Heart right ventricle (tissue), 16 donors: ENCODE measurements at regions not wholly inside any gene's neighbourhood (a gene's known extent, or its start where the extent isn't known, plus 50 kb on each side); places are given as distances from the start of the nearest gene placed in this dataset.

Source experiments
- ATAC-seq, 8 donors: fragments of 200-7000 bp; cut with Tn5 transposase; one replicate each; pipeline ENCODE4 v1.9.1; 2020; ENCODE audit warnings: mild to moderate bottlenecking in 8 of 8, moderate library complexity in 8 of 8, moderate number of reproducible peaks in 1 of 8
- DNase-seq, 2 donors: peaks; one replicate each; pipeline ENCODE4 v3.0.0-alpha.2; 2020
- H3K27ac ChIP-seq, 10 donors: fragments of 200-600 bp; sonication (generic) in 2 of 10; one replicate each; pipeline versions ENCODE4 v1.5.0 to v1.8.0; 2020 to 2022; ENCODE audit warnings: mild to moderate bottlenecking in 3 of 10
- H3K27me3 ChIP-seq, 7 donors: fragments of 200-600 bp; one replicate each; pipeline ENCODE4 v1.8.0; 2021 to 2022; ENCODE audit warnings: mild to moderate bottlenecking in 2 of 7
- H3K36me3 ChIP-seq, 9 donors: fragments of 200-600 bp; sonication (generic) in 1 of 9; one replicate each; pipeline versions ENCODE4 v1.5.0 to v1.8.0; 2020 to 2022; ENCODE audit warnings: mild to moderate bottlenecking in 2 of 9
- H3K4me1 ChIP-seq, 9 donors: fragments of 200-600 bp; sonication (generic) in 1 of 9; one replicate each; pipeline versions ENCODE4 v1.5.0 to v1.8.0; 2020 to 2022; ENCODE audit warnings: mild to moderate bottlenecking in 4 of 9
- H3K4me3 ChIP-seq, 10 donors: fragments of 200-600 bp; sonication (generic) in 2 of 10; one replicate each; pipeline versions ENCODE4 v1.5.0 to v1.8.0; 2020 to 2022; ENCODE audit warnings: mild to moderate bottlenecking in 7 of 10, moderate library complexity in 2 of 10
- H3K9me3 ChIP-seq, 11 donors: fragments of 200-600 bp in 10 of 11; sonication (generic) in 2 of 11; one replicate each; pipeline versions ENCODE4 v1.5.0 to v1.8.0; 2013 to 2022; ENCODE audit warnings: mild to moderate bottlenecking in 2 of 11, control low read depth in 1 of 11, moderate library complexity in 1 of 11
- CTCF ChIP-seq, 9 donors: fragments of 200-600 bp; sonication (generic) in 2 of 9; IDR thresholded peaks; one replicate each; pipeline versions ENCODE4 v1.5.0 to v1.8.0; 2021 to 2022; ENCODE audit warnings: antibody characterized with exemption in 9 of 9, mild to moderate bottlenecking in 5 of 9, moderate library complexity in 1 of 9
- WGBS, 2 donors: extraction: QIAGEN DNeasy Blood & Tissue Kit; methylation state at CpG; one replicate each; pipeline ENCODE4 v1.1.7; 2013; ENCODE audit warnings: inconsistent platforms in 1 of 2; 5-methylcytosine and 5-hydroxymethylcytosine counted together
- intact Hi-C, 10 donors: fragments of 100-400 bp; cut with DNase I; formaldehyde crosslinking; loops; one replicate each; pipeline versions ENCODE4 v1.11.1 to v1.14.2; 2022
- donor health status: Arrhythmogenic right ventricular cardiomyopathy.
- donor health status: ischemic (EF 13 %, LVEDD 7.1; RV severe dilation, severe dysfunction).
- donor health status: healthy with polysubstance abuse.
- donor health status: DM: no; HTN: yes; CAD: no.
- donor health status: DM: no; HTN: no; CAD: no.
- donor health status: ischemic (EF 25% LVEDD 6.9; RV normal size, moderate dysfunction).
- donor health status: ischemic (EF 25% LVEDD 5.7; RV mildly dilated, moderate dysfunction).
- donor health status: healthy.
- donor health status: DM: yes; HTN: yes; CAD: no.
- donor health status: Ischemic cardiomyopathy.
- donor health status: ischemic (EF 35%, LVEDD 5.7; RV mildly dilated, moderate dysfunction).
- donor health status: nonischemic (EF 11% LVEDD 7.7; RV severe dilation, severe dysfunction).
- donor health status: DM: yes; HTN: yes; CAD: no.
- donor health status: PGD.
- donor health status: ischemic (EF 29% LVEDD 5.4; RV normal size, mild dysfunction).
- donor health status: nonischemic (EF 23%, LVEDD 6.1; RV moderate dilation, normal function).

GRCh38 chr7:68476966-68477365, 1121.3 kb upstream of the AUTS2 start:
- Histone ChIP-seq H3K27ac (no peak overlapping the region), H3K4me1 (no peaks in the 10 kb centered on the region), H3K4me3 (no peak overlapping the region), H3K36me3 (no peaks in the 10 kb centered on the region), H3K27me3 (peaks cover 0 to 17% (median 0%) of the 10 kb centered on the region in 7 donors), H3K9me3 (no peaks in the 10 kb centered on the region)
- DNase-seq, result no peak
- ATAC-seq, result no peak
- WGBS, 2 donors, result 71 to 79% methylated on average over 2 of the region's 2 CpGs
- intact Hi-C loops, result no loop called here
- TF ChIP-seq CTCF (IDR thresholded peaks at IDR 0.05), result no peak

- no peak for TF ChIP-seq CTCF (IDR thresholded peaks at IDR 0.05)
- H3K4me1 ChIP-seq, result no peaks in the 10 kb centered on the region
- H3K4me3 ChIP-seq, result no peak overlapping the region
- 33 to 52% methylated on average over 1 of the region's 1 CpG for WGBS, 2 donors
- no peaks in the 10 kb centered on the region for H3K36me3 ChIP-seq
- H3K9me3 ChIP-seq, result no peaks in the 10 kb centered on the region
- peaks cover 0 to 15% (median 0%) of the 10 kb centered on the region in 7 donors for H3K27me3 ChIP-seq
- DNase-seq (no peak), ATAC-seq (no peak)
- intact Hi-C loops, result no loop called here
- H3K27ac ChIP-seq, result no peak overlapping the region
These were observed 1119.9 kb upstream of the AUTS2 start for GRCh38 chr7:68478326-68478725.

DNA sequence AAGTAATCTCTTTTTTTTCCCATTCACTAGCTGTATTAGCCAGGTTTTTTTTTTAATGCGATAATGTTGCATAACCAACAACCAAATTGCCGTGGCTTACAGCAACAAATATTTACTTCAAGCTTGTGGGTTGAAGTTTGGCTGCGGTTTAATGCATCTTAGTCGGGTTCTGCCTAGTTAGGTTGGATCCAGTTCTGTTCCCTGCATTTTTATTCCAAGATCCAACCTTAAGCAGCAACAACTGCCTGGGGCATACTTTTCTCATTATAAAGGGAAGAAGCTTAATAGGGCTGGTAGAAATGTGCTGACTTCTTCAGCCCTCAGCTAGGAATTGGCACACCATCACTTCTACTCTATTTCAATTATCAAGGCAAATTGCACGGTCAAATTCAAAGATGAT, 1115.5 kb upstream of the AUTS2 start:
- Histone ChIP-seq H3K27me3 (peaks cover 0 to 9% (median 0%) of the 10 kb centered on the region in 7 donors), H3K9me3 (peaks cover 0 to 9% (median 0%) of the 10 kb centered on the region in 11 donors), H3K4me1 (no peaks in the 10 kb centered on the region), H3K36me3 (no peaks in the 10 kb centered on the region), H3K4me3 (no peak overlapping the region), H3K27ac (no peak overlapping the region)
- DNase-seq (no peak), ATAC-seq (no peak)
- WGBS, 2 donors, result 90 to 92% methylated on average over 5 of the region's 5 CpGs
- TF ChIP-seq CTCF (IDR thresholded peaks at IDR 0.05), result no peak
- intact Hi-C loops, result no loop called here

GRCh38 chr7:68484731-68485130, 1113.5 kb upstream of the AUTS2 start:
- ATAC-seq (no peak), DNase-seq (no peak)
- Histone ChIP-seq H3K4me1 (no peaks in the 10 kb centered on the region), H3K27me3 (peaks cover 0 to 9% (median 0%) of the 10 kb centered on the region in 7 donors), H3K36me3 (no peaks in the 10 kb centered on the region), H3K9me3 (peaks cover 0 to 10% (median 0%) of the 10 kb centered on the region in 11 donors), H3K4me3 (no peak overlapping the region), H3K27ac (no peak overlapping the region)
- 90 to 95% methylated on average over 6 of the region's 6 CpGs for WGBS, 2 donors
- intact Hi-C loops, result no loop called here
- no peak for TF ChIP-seq CTCF (IDR thresholded peaks at IDR 0.05)
